ENCODE measurements at regions not wholly inside any gene's neighbourhood (a gene's known extent, or its start where the extent isn't known, plus 50 kb on each side); places are given as distances from the start of the nearest gene placed in this dataset.
"Not testable (repeated sequence)": the region's sequence is repeated elsewhere in the genome, so short reads cannot be mapped to it uniquely, and the experiment has no call there.

- Histone ChIP-seq H3K4me3 (ENCODE audit: low read depth in 1 of 2, low read length in 2 of 2) (no peak overlapping the region), H3K9ac (ENCODE audit: low read length) (no peak overlapping the region), H3K36me3 (ENCODE audit: insufficient read depth, low read length) (no peaks in the 10 kb centered on the region), H3K27me3 (ENCODE audit: control insufficient read depth in 1 of 2, insufficient read depth in 2 of 2, low read length in 2 of 2) (no peaks in the 10 kb centered on the region), H3K4me1 (ENCODE audit: insufficient read depth, low read length) (no peaks in the 10 kb centered on the region), H3K27ac (ENCODE audit: low read depth, low read length) (no peak overlapping the region), H3K9me3 (ENCODE audit: low read length) (no peaks in the 10 kb centered on the region)
Measured at GRCh38 chr17:68143425-68143824, 104.4 kb upstream of the AMZ2 start.

- no peak overlapping the region for H3K9ac ChIP-seq (ENCODE audit: low read length)
- H3K4me3 ChIP-seq (ENCODE audit: low read depth in 1 of 2, low read length in 2 of 2) = no peak overlapping the region
- no peaks in the 10 kb centered on the region for H3K36me3 ChIP-seq (ENCODE audit: insufficient read depth, low read length)
- H3K9me3 ChIP-seq (ENCODE audit: low read length) = no peaks in the 10 kb centered on the region
- no peaks in the 10 kb centered on the region for H3K27me3 ChIP-seq (ENCODE audit: control insufficient read depth in 1 of 2, insufficient read depth in 2 of 2, low read length in 2 of 2)
- no peak overlapping the region for H3K27ac ChIP-seq (ENCODE audit: low read depth, low read length)
- no peaks in the 10 kb centered on the region for H3K4me1 ChIP-seq (ENCODE audit: insufficient read depth, low read length)
Measured at GRCh38 chr17:68145088-68145487, 102.8 kb upstream of the AMZ2 start.

DNA sequence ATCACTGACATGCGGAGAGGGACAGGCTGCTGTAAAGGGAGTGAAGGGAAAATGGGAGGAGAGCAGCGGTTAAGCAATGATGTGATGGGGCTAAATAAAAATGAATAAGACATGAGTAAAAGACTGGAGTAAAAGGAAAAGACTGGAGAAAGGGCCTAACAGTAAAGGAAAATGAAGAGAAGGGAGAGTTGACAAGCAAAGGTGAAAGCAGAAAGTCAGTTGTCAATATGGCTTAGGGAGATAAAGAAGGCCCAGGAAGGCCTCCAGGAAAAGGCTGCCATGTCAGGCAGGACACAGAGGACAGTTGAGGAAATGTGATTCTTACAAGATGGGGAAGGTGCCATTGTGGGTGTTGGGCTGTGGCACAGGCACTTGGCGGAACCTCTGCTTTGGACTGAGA, 98.9 kb upstream of the AMZ2 start:
- H3K4me3 ChIP-seq (ENCODE audit: low read depth in 1 of 2, low read length in 2 of 2) = no peak overlapping the region
- H3K9ac ChIP-seq (ENCODE audit: low read length) = no peak overlapping the region
- no peaks in the 10 kb centered on the region for H3K36me3 ChIP-seq (ENCODE audit: insufficient read depth, low read length)
- H3K27me3 ChIP-seq (ENCODE audit: control insufficient read depth in 1 of 2, insufficient read depth in 2 of 2, low read length in 2 of 2) = no peaks in the 10 kb centered on the region
- no peak overlapping the region for H3K27ac ChIP-seq (ENCODE audit: low read depth, low read length)
- no peaks in the 10 kb centered on the region for H3K9me3 ChIP-seq (ENCODE audit: low read length)
- H3K4me1 ChIP-seq (ENCODE audit: insufficient read depth, low read length) = no peaks in the 10 kb centered on the region

DNA sequence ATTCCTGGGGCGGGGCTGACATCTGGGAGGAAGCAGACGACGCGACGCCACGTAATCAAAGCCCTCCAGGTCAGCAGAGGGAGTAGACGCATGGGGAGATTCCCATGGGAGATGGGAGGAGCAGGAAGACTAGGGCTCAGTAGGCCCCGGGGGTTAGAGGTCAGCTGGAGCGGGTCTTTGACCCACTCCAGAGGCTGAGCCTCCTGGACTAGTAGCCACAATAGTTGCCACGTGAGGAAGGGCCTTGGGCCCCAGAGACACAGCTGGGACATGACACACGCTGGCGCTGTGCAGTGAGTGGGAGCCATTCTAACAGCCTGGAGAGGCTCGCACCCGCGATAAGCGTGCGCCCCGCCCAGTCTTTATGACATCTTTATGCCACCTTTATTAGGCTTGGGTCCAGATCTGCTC, 95.7 kb upstream of the AMZ2 start:
- Histone ChIP-seq H3K36me3 (ENCODE audit: insufficient read depth, low read length) (no peaks in the 10 kb centered on the region), H3K9me3 (ENCODE audit: low read length) (no peaks in the 10 kb centered on the region), H3K4me1 (ENCODE audit: insufficient read depth, low read length) (no peaks in the 10 kb centered on the region), H3K27ac (ENCODE audit: low read depth, low read length) (no peak overlapping the region), H3K27me3 (ENCODE audit: control insufficient read depth in 1 of 2, insufficient read depth in 2 of 2, low read length in 2 of 2) (no peaks in the 10 kb centered on the region), H3K9ac (ENCODE audit: low read length) (no peak overlapping the region), H3K4me3 (ENCODE audit: low read depth in 1 of 2, low read length in 2 of 2) (no peak overlapping the region)

GRCh38 chr17:68155692-68156091, 92.2 kb upstream of the AMZ2 start:
- no peaks in the 10 kb centered on the region for H3K4me1 ChIP-seq (ENCODE audit: insufficient read depth, low read length)
- H3K9me3 ChIP-seq (ENCODE audit: low read length) = no peaks in the 10 kb centered on the region
- H3K27ac ChIP-seq (ENCODE audit: low read depth, low read length) = no peak overlapping the region
- H3K4me3 ChIP-seq (ENCODE audit: low read depth in 1 of 2, low read length in 2 of 2) = no peak overlapping the region
- no peak overlapping the region for H3K9ac ChIP-seq (ENCODE audit: low read length)
- no peaks in the 10 kb centered on the region for H3K36me3 ChIP-seq (ENCODE audit: insufficient read depth, low read length)
- H3K27me3 ChIP-seq (ENCODE audit: control insufficient read depth in 1 of 2, insufficient read depth in 2 of 2, low read length in 2 of 2) = no peaks in the 10 kb centered on the region

- no peak overlapping the region for H3K9ac ChIP-seq (ENCODE audit: low read length)
- H3K9me3 ChIP-seq (ENCODE audit: low read length) = no peaks in the 10 kb centered on the region
- H3K27me3 ChIP-seq (ENCODE audit: control insufficient read depth in 1 of 2, insufficient read depth in 2 of 2, low read length in 2 of 2) = no peaks in the 10 kb centered on the region
- H3K4me3 ChIP-seq (ENCODE audit: low read depth in 1 of 2, low read length in 2 of 2) = no peak overlapping the region
- no peaks in the 10 kb centered on the region for H3K36me3 ChIP-seq (ENCODE audit: insufficient read depth, low read length)
- H3K4me1 ChIP-seq (ENCODE audit: insufficient read depth, low read length) = no peaks in the 10 kb centered on the region
- H3K27ac ChIP-seq (ENCODE audit: low read depth, low read length) = no peak overlapping the region
Measured at GRCh38 chr17:68161644-68162428, 86.0 kb upstream of the AMZ2 start.

GRCh38 chr17:68168273-68169164, 79.3 kb upstream of the AMZ2 start:
- not testable (repeated sequence) for H3K27me3 ChIP-seq (ENCODE audit: control insufficient read depth in 1 of 2, insufficient read depth in 2 of 2, low read length in 2 of 2); H3K36me3 ChIP-seq (ENCODE audit: insufficient read depth, low read length); H3K4me3 ChIP-seq (ENCODE audit: low read depth in 1 of 2, low read length in 2 of 2); H3K27ac ChIP-seq (ENCODE audit: low read depth, low read length); H3K4me1 ChIP-seq (ENCODE audit: insufficient read depth, low read length); H3K9ac ChIP-seq (ENCODE audit: low read length); H3K9me3 ChIP-seq (ENCODE audit: low read length)

- not testable (repeated sequence) for H3K4me1 ChIP-seq (ENCODE audit: insufficient read depth, low read length); H3K36me3 ChIP-seq (ENCODE audit: insufficient read depth, low read length); H3K4me3 ChIP-seq (ENCODE audit: low read depth in 1 of 2, low read length in 2 of 2); H3K27ac ChIP-seq (ENCODE audit: low read depth, low read length); H3K9ac ChIP-seq (ENCODE audit: low read length); H3K9me3 ChIP-seq (ENCODE audit: low read length); H3K27me3 ChIP-seq (ENCODE audit: control insufficient read depth in 1 of 2, insufficient read depth in 2 of 2, low read length in 2 of 2)
Measured at GRCh38 chr17:68169165-68169821, 78.5 kb upstream of the AMZ2 start.

DNA sequence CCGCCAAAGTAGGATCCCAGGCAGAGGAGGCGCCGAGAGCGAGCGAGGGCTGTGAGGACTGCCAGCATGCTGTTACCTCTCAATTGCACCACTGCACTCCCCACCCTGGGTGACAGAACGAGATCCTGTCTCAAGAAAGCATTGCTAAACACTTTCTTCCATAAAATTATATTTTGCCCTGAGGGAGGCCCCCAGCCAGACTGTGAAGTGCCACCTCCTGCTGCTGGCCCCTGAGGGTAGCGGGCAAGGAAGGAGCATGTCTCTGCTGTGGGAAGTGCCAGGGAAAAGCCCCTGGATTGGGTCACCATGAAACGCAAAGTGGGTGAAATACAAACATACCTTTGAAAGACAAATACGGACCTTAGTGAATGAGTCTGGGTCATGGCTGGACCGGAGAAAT, 78.0 kb upstream of the AMZ2 start:
- no peaks in the 10 kb centered on the region for H3K27me3 ChIP-seq (ENCODE audit: control insufficient read depth in 1 of 2, insufficient read depth in 2 of 2, low read length in 2 of 2)
- H3K36me3 ChIP-seq (ENCODE audit: insufficient read depth, low read length) = no peaks in the 10 kb centered on the region
- no peak overlapping the region for H3K9ac ChIP-seq (ENCODE audit: low read length)
- H3K9me3 ChIP-seq (ENCODE audit: low read length) = no peaks in the 10 kb centered on the region
- H3K27ac ChIP-seq (ENCODE audit: low read depth, low read length) = no peak overlapping the region
- H3K4me1 ChIP-seq (ENCODE audit: insufficient read depth, low read length) = no peaks in the 10 kb centered on the region
- H3K4me3 ChIP-seq (ENCODE audit: low read depth in 1 of 2, low read length in 2 of 2) = no peak overlapping the region

GRCh38 chr17:68170246-68170645, 77.6 kb upstream of the AMZ2 start:
- H3K27ac ChIP-seq (ENCODE audit: low read depth, low read length) = no peak overlapping the region
- H3K36me3 ChIP-seq (ENCODE audit: insufficient read depth, low read length) = no peaks in the 10 kb centered on the region
- no peaks in the 10 kb centered on the region for H3K27me3 ChIP-seq (ENCODE audit: control insufficient read depth in 1 of 2, insufficient read depth in 2 of 2, low read length in 2 of 2)
- H3K4me3 ChIP-seq (ENCODE audit: low read depth in 1 of 2, low read length in 2 of 2) = no peak overlapping the region
- H3K9ac ChIP-seq (ENCODE audit: low read length) = no peak overlapping the region
- H3K9me3 ChIP-seq (ENCODE audit: low read length) = no peaks in the 10 kb centered on the region
- no peaks in the 10 kb centered on the region for H3K4me1 ChIP-seq (ENCODE audit: insufficient read depth, low read length)

- Histone ChIP-seq H3K4me1 (ENCODE audit: insufficient read depth, low read length) (no peaks in the 10 kb centered on the region), H3K27me3 (ENCODE audit: control insufficient read depth in 1 of 2, insufficient read depth in 2 of 2, low read length in 2 of 2) (no peaks in the 10 kb centered on the region), H3K9ac (ENCODE audit: low read length) (no peak overlapping the region), H3K27ac (ENCODE audit: low read depth, low read length) (no peak overlapping the region), H3K4me3 (ENCODE audit: low read depth in 1 of 2, low read length in 2 of 2) (no peak overlapping the region), H3K36me3 (ENCODE audit: insufficient read depth, low read length) (no peaks in the 10 kb centered on the region), H3K9me3 (ENCODE audit: low read length) (no peaks in the 10 kb centered on the region)
Measured at GRCh38 chr17:68172461-68172954, 75.3 kb upstream of the AMZ2 start.

All from muscle layer of colon (tissue), 2 donors.